Activated CD4-positive, alpha-beta memory T cell treated with anti-CD3 and anti-CD28 coated beads, Interleukin-2, amount 10 ng/mL, durations not matched to agents 7 days and 5 days (primary cell): ENCODE measurements at regions not wholly inside any gene's neighbourhood (a gene's known extent, or its start where the extent isn't known, plus 50 kb on each side); places are given as distances from the start of the nearest gene placed in this dataset.

Experiments used
- CTCF ChIA-PET: fragments of 350-600 bp; sonication (Branson Sonifier 250); formaldehyde crosslinking; loops from one replicate; lab custom pipeline; 2021; ENCODE audit warnings: antibody characterized with exemption, inconsistent platforms; lab: Charles Lee
- POLR2A ChIA-PET: fragments of 350-600 bp; sonication (Branson Sonifier 250); formaldehyde crosslinking; loops from one replicate; lab custom pipeline; 2021; ENCODE audit warnings: antibody characterized with exemption; lab: Charles Lee
- DNase-seq: peaks from one replicate; pipeline ENCODE4 v3.0.0-alpha.2; 2020
- H3K27ac Mint-ChIP-seq: one replicate; pipeline ENCODE4 v1.8.0; 2021; ENCODE audit warnings: mild to moderate bottlenecking, mixed read lengths
- H3K27me3 Mint-ChIP-seq: one replicate; pipeline ENCODE4 v1.8.0; 2021; ENCODE audit warnings: mixed read lengths
- H3K36me3 Mint-ChIP-seq: one replicate; pipeline ENCODE4 v1.8.0; 2021; ENCODE audit warnings: low read depth, mixed read lengths
- H3K4me1 Mint-ChIP-seq: one replicate; pipeline ENCODE4 v1.8.0; 2021; ENCODE audit warnings: mixed read lengths
- H3K4me3 Mint-ChIP-seq: one replicate; pipeline ENCODE4 v1.8.0; 2021; ENCODE audit warnings: mild to moderate bottlenecking, mixed read lengths
- H3K9me3 Mint-ChIP-seq: one replicate; pipeline ENCODE4 v1.8.0; 2021; ENCODE audit warnings: mixed read lengths

DNA sequence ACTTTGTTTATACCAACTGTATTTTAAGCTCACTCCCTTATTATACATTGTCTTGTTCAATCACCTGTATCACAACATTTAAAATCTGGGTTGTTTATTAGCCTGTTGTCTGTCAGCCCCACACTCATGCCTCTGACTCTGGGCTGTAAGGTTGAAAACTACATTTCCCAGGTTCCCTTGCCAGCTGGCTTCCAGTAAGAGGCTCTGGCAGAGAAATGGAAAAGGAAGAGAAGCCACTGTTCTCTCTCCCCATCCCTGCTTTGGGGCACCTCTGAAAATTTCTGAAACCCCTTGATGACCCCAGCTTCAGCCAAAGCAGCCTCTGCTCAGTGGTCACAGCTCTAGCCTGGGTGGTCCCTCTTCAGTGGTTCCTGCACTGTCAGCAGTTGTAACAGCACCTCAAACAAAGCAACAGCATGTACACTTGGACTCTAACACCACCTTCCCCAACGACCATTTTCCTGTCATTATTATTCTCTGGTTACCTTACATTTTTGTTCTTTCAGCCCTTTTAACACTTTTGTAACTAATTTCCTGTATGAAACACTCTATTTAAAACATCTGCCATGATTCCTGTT, 108.9 kb upstream of the LGALSL start:
- H3K4me3 Mint-ChIP-seq = no peak overlapping the region
- no peaks in the 10 kb centered on the region for H3K36me3 Mint-ChIP-seq
- ChIA-PET CTCF (interaction anchor here (2.1 kb wide), 1 partner anchor 16 kb away, joined by 8 read pairs; no protein-coding TSS in a partner anchor), POLR2A (no interaction called here)
- no peak overlapping the region for H3K27ac Mint-ChIP-seq
- no peak for DNase-seq
- peaks cover 4% of the 10 kb centered on the region for H3K27me3 Mint-ChIP-seq
- H3K9me3 Mint-ChIP-seq = no peaks in the 10 kb centered on the region
- no peaks in the 10 kb centered on the region for H3K4me1 Mint-ChIP-seq

DNA sequence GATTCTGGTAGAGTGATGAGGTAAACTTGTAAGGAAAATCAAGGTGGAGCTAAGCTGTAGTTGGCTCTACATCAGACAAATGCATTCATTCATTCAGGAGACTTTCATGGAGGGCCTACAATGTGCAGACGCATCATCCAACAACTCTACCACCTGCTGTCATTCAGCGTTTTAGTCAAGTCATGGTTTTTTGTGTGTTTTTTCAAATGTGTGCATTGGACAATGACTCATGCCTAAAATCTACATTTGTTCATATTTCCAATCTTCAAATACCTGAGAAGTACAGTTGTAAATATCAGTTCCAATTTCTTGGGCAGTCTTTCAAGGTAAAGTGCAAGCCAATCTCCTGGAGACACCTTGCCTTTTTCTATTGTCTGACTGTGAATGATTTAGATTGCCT, 108.0 kb upstream of the LGALSL start:
- peaks cover 4% of the 10 kb centered on the region for H3K27me3 Mint-ChIP-seq
- DNase-seq = no peak
- POLR2A ChIA-PET = no interaction called here
- H3K4me1 Mint-ChIP-seq = no peaks in the 10 kb centered on the region
- CTCF ChIA-PET = no interaction called here
- no peak overlapping the region for H3K4me3 Mint-ChIP-seq
- H3K27ac Mint-ChIP-seq = no peak overlapping the region
- H3K9me3 Mint-ChIP-seq = no peaks in the 10 kb centered on the region
- no peaks in the 10 kb centered on the region for H3K36me3 Mint-ChIP-seq

DNA sequence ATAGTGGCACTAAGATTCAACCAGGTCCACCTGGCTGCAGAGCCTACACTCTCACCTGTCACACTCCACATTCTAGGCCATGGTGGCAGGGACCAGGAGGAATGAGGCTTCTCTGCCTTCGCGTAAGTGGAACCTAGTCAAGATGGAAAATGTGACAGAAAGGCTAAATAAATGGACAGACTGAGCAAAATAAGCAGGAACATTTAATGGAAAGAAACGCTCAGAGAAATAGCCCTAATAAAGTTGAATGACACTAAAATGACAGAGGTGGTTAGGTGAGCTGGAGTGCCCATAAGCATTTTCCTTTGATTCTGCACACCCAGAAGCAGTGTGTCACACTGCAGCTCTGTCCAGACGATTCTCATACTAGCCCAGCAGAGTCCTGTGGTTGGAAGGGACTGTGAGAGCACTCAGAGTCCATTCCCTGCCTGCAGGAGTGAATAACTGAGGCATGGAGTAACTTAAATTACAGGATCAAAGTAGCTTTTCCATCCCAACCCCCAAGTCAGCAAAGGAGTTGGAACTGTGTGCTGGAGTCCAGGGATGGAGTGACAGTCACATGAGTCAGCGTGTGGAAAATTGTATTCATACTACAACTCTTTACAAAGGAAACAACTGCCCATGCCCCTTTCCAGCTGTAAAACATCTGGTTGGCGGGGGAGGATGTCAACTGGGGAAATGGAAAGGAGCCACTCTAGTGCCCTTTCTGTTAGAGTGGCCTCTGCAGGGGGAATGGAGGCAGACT, 105.4 kb upstream of the LGALSL start:
- CTCF ChIA-PET = no interaction called here
- Mint-ChIP-seq H3K36me3 (no peaks in the 10 kb centered on the region), H3K27me3 (peaks cover 4% of the 10 kb centered on the region), H3K9me3 (no peaks in the 10 kb centered on the region), H3K4me1 (no peaks in the 10 kb centered on the region), H3K27ac (no peak overlapping the region), H3K4me3 (no peak overlapping the region)
- POLR2A ChIA-PET = no interaction called here
- no peak for DNase-seq

DNA sequence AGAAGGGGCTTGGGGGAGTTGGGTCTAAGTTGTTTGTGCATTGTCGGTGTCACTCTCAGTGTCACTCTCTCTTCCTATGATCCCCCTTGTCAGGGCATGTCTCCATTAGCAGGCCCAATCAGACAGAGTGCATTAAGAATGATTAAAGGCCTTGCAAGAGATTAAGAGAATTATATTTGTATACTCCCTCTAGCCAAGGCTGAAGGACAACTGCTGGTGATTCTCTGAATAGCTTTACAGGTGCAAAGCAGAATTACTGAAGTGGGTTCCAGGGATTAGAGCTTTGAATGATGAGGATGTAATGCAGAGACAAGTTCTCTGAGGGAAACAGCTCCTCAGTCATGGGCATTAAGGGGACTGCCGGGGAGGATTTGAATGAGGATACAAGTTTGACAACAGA, 104.8 kb upstream of the LGALSL start:
- Mint-ChIP-seq H3K9me3 (no peaks in the 10 kb centered on the region), H3K27me3 (peaks cover 6% of the 10 kb centered on the region), H3K4me3 (no peak overlapping the region), H3K4me1 (no peaks in the 10 kb centered on the region), H3K36me3 (no peaks in the 10 kb centered on the region), H3K27ac (no peak overlapping the region)
- POLR2A ChIA-PET = no interaction called here
- no peak for DNase-seq
- CTCF ChIA-PET = interaction anchor here (1.2 kb wide), 1 partner anchor 19 kb away, joined by 3 read pairs; no protein-coding TSS in a partner anchor

DNA sequence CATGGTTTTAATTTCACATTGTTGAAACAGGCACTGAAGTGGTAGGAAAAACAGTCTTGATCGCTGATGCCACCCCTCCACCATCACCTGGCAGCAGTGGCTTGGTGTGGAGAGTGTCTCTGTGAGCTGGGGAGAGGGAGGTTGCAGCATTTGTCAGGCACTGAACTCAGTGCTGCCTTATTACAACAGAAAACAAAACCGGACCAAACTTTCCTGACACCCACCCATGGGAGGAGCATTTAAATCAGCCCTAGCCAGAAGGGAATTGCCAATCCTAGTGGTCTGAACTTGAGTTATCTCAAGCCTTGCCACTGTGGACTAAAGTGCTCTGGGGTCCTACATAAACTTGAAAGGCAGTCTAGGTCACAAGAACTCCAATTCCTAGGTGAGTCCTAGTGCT, 103.0 kb upstream of the LGALSL start:
- peaks cover 16% of the 10 kb centered on the region for H3K27me3 Mint-ChIP-seq
- H3K4me3 Mint-ChIP-seq = no peak overlapping the region
- no peak overlapping the region for H3K27ac Mint-ChIP-seq
- no peaks in the 10 kb centered on the region for H3K36me3 Mint-ChIP-seq
- H3K9me3 Mint-ChIP-seq = no peaks in the 10 kb centered on the region
- DNase-seq = no peak
- H3K4me1 Mint-ChIP-seq = no peaks in the 10 kb centered on the region
- ChIA-PET CTCF (no interaction called here), POLR2A (no interaction called here)

DNA sequence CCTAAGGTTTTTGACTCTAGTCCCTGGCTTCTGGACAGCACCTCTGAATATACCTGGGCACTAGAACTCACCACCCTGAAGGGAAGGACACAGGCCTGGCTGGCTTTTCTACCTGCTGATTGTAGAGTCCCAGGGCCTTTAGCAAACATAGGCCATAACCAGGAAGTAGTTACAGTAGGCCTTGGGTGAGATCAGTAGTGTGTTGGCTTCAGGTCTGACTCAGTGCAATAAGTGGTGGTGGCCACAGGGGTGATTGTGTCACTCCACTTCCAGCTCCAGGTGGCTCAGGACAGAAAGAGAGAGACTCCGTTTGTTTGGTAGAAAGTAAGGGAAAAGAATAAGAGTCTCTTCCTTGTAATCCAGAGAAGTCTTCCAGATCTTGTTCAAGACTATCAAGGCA, 101.7 kb upstream of the LGALSL start:
- H3K9me3 Mint-ChIP-seq = no peaks in the 10 kb centered on the region
- H3K36me3 Mint-ChIP-seq = no peaks in the 10 kb centered on the region
- CTCF ChIA-PET = interaction anchor here (1.2 kb wide), 1 partner anchor 136 kb away, joined by 3 read pairs; no protein-coding TSS in a partner anchor
- H3K27ac Mint-ChIP-seq = no peak overlapping the region
- POLR2A ChIA-PET = no interaction called here
- no peak overlapping the region for H3K4me3 Mint-ChIP-seq
- peaks cover 29% of the 10 kb centered on the region for H3K27me3 Mint-ChIP-seq
- no peaks in the 10 kb centered on the region for H3K4me1 Mint-ChIP-seq
- no peak for DNase-seq

DNA sequence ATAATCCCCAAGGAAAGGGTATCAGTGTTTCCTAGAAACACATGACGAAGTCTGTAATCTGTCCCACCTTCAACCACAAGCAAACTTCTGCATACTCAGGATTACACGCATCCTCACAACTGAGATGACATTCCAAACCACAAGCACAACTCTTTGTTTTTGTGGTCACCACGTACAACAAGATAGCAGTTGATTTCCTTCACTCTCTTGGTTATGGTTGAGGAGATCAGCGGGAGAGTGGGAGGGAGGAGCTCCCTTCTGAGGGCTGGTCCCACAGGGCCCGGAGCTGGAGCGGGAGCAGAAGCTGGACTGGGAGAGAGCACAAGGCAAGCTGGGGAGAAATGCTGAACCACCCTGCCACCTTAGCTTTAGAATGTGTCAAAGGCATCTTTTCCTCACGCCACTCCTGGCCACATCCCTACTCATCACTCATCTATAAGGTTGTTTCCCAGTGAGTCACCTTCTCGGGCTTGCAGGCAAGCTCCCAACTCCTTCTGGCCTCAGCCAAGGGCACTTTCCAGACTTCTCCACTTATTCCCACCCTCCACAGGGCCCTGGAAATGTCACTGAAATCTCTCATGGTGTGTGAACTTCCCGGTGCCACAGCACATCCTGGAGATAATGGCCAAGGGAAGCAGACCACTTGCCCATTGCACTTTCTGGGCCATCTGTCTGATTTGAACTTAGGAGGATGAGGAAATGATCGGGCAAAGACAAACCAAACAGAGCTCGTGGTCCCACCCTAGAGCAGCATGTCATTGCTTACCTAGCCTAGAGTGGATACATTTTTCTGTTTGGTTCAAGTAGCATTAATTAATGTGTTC, 98.9 kb upstream of the LGALSL start:
- Mint-ChIP-seq H3K9me3 (no peaks in the 10 kb centered on the region), H3K4me1 (peaks cover 7% of the 10 kb centered on the region), H3K36me3 (no peaks in the 10 kb centered on the region), H3K27ac (no peak overlapping the region), H3K4me3 (no peak overlapping the region), H3K27me3 (peaks cover 40% of the 10 kb centered on the region)
- POLR2A ChIA-PET = no interaction called here
- DNase-seq = no peak
- CTCF ChIA-PET = no interaction called here

DNA sequence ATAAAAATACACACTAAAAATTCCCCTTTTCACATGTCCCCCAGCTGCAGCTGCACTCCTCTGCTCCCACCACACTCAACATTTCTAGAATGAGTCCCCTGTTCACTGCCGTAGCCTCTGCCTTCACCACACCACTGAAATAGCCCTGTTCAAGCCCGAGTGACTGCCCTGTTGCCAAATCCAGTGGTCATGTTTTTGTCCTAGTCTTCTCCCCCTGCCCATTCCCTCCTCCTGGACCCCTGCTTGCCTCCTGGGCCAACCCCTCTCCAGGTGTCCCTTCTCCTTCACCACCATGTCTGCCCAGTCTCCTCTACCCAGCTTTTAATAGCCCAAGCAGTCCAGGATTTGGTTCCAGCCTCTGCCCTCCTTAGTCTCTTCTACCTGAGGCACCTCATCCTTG, 97.1 kb upstream of the LGALSL start:
- POLR2A ChIA-PET = no interaction called here
- H3K27me3 Mint-ChIP-seq = peaks cover 43% of the 10 kb centered on the region
- no peak overlapping the region for H3K4me3 Mint-ChIP-seq
- no peak overlapping the region for H3K27ac Mint-ChIP-seq
- no peaks in the 10 kb centered on the region for H3K36me3 Mint-ChIP-seq
- CTCF ChIA-PET = no interaction called here
- H3K4me1 Mint-ChIP-seq = peaks cover 10% of the 10 kb centered on the region
- H3K9me3 Mint-ChIP-seq = no peaks in the 10 kb centered on the region
- no peak for DNase-seq

GRCh38 chr2:64359171-64359891, 94.6 kb upstream of the LGALSL start:
- DNase-seq = no peak
- CTCF ChIA-PET = interaction anchor here (1.0 to 1.9 kb wide), 3 partner anchors 28 to 129 kb away, joined by 4 to 7 read pairs (median 6); no protein-coding TSS in a partner anchor
- H3K27me3 Mint-ChIP-seq = peaks cover 42% of the 10 kb centered on the region
- no peak overlapping the region for H3K27ac Mint-ChIP-seq
- no peak overlapping the region for H3K4me3 Mint-ChIP-seq
- POLR2A ChIA-PET = no interaction called here
- H3K4me1 Mint-ChIP-seq = peaks cover 10% of the 10 kb centered on the region
- H3K36me3 Mint-ChIP-seq = no peaks in the 10 kb centered on the region
- H3K9me3 Mint-ChIP-seq = no peaks in the 10 kb centered on the region

DNA sequence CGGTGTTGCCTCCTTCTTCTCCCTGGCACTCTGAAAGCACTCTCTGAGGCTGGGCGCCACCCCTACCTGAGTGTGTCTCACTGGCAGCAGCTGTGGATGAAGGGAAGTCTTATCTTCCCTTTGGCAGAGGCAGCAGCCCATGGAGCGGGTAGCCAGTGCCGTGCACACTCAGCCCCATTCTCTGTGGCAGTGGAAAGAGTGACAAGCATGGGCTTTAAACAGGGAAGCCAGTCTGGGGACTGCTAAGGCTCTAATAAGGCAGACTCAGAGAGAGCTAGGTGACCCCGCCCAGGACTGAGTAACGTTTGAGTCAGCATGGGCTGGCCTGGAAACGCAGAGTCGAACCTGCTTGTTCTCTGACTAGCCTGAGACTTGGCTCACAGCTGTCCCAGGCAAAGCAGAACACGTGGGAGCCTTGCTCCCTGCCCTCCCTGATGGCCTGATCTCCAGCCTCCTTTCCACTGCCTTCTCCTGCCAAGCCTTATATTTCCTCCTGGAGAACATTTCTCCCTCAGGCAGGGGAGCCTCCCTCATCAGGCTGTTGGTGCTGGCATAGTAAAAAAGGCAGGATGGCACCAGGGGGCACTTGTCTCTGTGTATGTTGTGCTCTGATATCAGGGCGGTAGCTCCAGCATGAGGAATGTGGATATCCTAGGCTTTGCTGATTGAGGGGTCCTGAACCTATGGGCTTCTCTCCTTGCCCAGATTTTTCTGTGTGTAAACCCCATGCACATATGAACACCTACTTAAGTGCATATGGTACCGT, 93.9 kb upstream of the LGALSL start:
- peak; percentile 66 for DNase-seq
- Mint-ChIP-seq H3K4me1 (peaks cover 10% of the 10 kb centered on the region), H3K27me3 (peaks cover 37% of the 10 kb centered on the region), H3K36me3 (no peaks in the 10 kb centered on the region), H3K9me3 (no peaks in the 10 kb centered on the region), H3K27ac (no peak overlapping the region), H3K4me3 (no peak overlapping the region)
- ChIA-PET POLR2A (interaction anchor here (1.5 kb wide), 1 partner anchor 52 kb away, joined by 3 read pairs; no protein-coding TSS in a partner anchor), CTCF (interaction anchor here (0.6 to 1.9 kb wide), 4 partner anchors 29 to 311 kb away, joined by 3 to 7 read pairs (median 5); no protein-coding TSS in a partner anchor)

- Mint-ChIP-seq H3K9me3 (peaks cover 2% of the 10 kb centered on the region), H3K4me3 (no peak overlapping the region), H3K4me1 (peaks cover 10% of the 10 kb centered on the region), H3K36me3 (no peaks in the 10 kb centered on the region), H3K27ac (no peak overlapping the region), H3K27me3 (peaks cover 25% of the 10 kb centered on the region)
- POLR2A ChIA-PET = interaction anchor here (1.5 kb wide), 1 partner anchor 50 kb away, joined by 3 read pairs; no protein-coding TSS in a partner anchor
- DNase-seq = no peak
- CTCF ChIA-PET = interaction anchor here (0.7 to 1.9 kb wide), 3 partner anchors 10 to 127 kb away, joined by 3 to 7 read pairs (median 4); no protein-coding TSS in a partner anchor
These were observed 92.6 kb upstream of the LGALSL start for GRCh38 chr2:64361151-64361938.
